HG02763 (cell line): ENCODE measurements at regions not wholly inside any gene's neighbourhood (a gene's known extent, or its start where the extent isn't known, plus 50 kb on each side); places are given as distances from the start of the nearest gene placed in this dataset.

Source experiments
- ATAC-seq: cut with Tn5 transposase; IDR thresholded peaks from one replicate; pipeline ENCODE4 v1.9.1; 2021; ENCODE audit warnings: mild to moderate bottlenecking, moderate library complexity; ENCODE audit not compliant: unreplicated experiment

- peak; percentile 48 for ATAC-seq
Measured at GRCh38 chr7:116145245-116145852, 65.0 kb upstream of the TES start.

- ATAC-seq: no peak
Measured at GRCh38 chr7:116148108-116148507, 62.2 kb upstream of the TES start.

GRCh38 chr7:116148626-116149025 is 61.7 kb upstream of the TES start:
- no peak for ATAC-seq

- ATAC-seq: peak; percentile 83
Measured at GRCh38 chr7:116150588-116150987, 59.8 kb upstream of the TES start.

GRCh38 chr7:116152276-116152675 is 58.1 kb upstream of the TES start:
- no peak for ATAC-seq

- no peak for ATAC-seq
Measured at GRCh38 chr7:116153050-116153449, 57.3 kb upstream of the TES start.

- ATAC-seq: no peak
Measured at GRCh38 chr7:116159711-116160110, 50.6 kb upstream of the TES start.
